ENCODE measurements at regions not wholly inside any gene's neighbourhood (a gene's known extent, or its start where the extent isn't known, plus 50 kb on each side); places are given as distances from the start of the nearest gene placed in this dataset.

DNA sequence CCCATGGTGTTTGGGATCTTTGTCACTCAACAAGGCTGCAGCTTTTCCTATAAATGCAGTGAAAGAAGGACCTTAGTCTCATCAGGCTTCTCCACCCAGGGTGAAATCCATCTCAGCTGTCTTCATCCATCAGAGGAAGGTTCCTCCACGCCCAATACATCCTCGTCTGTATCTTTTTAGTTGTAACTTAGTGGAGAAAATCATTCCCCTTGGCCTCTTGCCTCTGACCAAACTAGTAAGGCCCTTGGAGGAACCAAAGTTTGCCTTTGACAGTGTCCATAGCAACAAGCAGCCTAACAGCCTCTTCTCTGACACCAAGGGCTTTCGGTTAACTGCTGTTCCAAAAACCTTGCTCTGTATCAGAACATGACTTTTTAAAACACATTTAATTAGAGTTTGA lies 230.3 kb upstream of the ECI2 start:
- no peak for DNase-seq (ENCODE audit: low read depth)
- TF ChIP-seq, protein P1, sequence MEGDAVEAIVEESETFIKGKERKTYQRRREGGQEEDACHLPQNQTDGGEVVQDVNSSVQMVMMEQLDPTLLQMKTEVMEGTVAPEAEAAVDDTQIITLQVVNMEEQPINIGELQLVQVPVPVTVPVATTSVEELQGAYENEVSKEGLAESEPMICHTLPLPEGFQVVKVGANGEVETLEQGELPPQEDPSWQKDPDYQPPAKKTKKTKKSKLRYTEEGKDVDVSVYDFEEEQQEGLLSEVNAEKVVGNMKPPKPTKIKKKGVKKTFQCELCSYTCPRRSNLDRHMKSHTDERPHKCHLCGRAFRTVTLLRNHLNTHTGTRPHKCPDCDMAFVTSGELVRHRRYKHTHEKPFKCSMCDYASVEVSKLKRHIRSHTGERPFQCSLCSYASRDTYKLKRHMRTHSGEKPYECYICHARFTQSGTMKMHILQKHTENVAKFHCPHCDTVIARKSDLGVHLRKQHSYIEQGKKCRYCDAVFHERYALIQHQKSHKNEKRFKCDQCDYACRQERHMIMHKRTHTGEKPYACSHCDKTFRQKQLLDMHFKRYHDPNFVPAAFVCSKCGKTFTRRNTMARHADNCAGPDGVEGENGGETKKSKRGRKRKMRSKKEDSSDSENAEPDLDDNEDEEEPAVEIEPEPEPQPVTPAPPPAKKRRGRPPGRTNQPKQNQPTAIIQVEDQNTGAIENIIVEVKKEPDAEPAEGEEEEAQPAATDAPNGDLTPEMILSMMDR (IDR thresholded peaks at IDR 0.05; ENCODE audit: low read depth, low read length, missing control alignments), result no peak
- H3K4me3 ChIP-seq (ENCODE audit: low read depth, low read length), result no peak overlapping the region

DNA sequence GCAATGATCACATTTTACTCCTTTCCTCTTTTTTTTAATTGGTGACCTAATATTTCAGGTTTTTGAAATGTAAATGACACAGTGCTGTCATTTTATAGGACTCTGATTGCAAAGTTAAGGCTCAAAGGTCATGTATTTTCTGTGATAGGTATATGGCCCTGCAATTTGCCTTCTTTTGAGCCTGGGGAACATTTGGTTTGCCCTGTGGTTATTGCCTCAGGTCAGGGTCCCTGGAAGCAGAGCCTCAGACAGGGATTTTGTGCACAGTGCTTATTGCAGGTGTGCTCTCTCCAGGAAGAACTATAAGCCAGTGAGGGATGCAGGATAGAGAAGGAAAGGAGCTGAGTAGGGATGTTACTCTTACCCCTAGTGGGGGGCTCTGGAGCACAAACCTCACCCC lies 229.3 kb upstream of the ECI2 start:
- no peak overlapping the region for H3K4me3 ChIP-seq (ENCODE audit: low read depth, low read length)
- TF ChIP-seq, protein P1 (IDR thresholded peaks at IDR 0.05; ENCODE audit: low read depth, low read length, missing control alignments), result no peak
- DNase-seq (ENCODE audit: low read depth), result no peak

DNA sequence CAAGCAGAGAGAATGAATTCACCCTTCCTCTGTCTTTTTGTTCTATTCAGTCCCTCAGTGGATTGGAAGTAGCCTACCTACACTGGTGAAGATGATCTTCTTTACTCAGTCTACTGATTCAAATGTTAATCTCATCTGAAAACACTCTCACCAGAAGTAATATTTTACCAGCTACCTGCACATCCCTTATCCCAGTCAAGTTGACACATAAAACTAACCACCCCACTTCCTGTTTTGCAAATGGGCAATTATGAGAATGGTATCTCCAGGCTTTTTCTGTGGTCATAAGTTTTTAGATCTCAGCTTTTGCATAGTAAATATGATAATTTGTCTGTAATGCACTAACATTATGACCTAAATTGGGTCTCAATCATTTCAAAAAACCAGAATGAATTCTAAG lies 228.8 kb upstream of the ECI2 start:
- no peak for DNase-seq (ENCODE audit: low read depth)
- H3K4me3 ChIP-seq (ENCODE audit: low read depth, low read length), result no peak overlapping the region
- TF ChIP-seq, protein P1 (IDR thresholded peaks at IDR 0.05; ENCODE audit: low read depth, low read length, missing control alignments), result no peak

DNA sequence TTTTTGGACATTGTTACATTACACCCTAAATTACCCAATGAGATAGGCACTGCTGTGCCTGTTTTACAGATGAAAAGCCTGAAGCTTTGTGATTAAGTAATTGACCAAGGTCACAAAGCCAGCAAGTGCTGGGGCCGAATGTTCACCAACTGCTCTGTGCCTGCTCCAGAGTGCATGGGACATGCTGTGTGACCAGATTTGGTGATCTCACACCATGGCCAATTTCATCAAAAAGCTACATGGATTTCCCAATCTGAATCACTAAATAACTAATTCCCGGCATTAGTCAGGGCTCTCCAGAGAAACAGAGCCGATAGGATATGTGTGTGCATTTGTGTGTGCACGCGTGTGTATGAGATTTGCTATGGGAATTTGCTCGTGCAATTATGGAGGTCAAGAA lies 228.3 kb upstream of the ECI2 start:
- DNase-seq (ENCODE audit: low read depth), result no peak
- H3K4me3 ChIP-seq (ENCODE audit: low read depth, low read length), result no peak overlapping the region
- TF ChIP-seq, protein P1 (IDR thresholded peaks at IDR 0.05; ENCODE audit: low read depth, low read length, missing control alignments), result no peak

DNA sequence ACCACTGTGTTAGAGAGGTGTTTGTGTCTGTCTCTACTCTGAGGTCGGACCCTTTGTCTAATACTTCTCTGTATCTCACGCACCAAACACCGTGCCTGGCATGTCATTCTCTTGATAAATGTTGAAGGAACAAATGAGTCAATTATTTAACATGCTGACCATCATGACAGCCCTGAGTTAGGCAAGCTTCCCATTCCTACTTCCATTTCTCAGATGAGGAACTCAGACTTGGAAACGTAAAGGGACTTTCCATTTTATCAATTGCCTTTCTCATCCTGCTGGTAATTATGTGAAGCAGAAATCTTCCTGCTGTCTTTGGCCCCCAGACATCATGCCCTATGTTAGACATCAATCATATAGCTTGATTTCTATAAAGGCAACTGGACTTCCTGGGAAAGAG lies 227.0 kb upstream of the ECI2 start:
- H3K4me3 ChIP-seq (ENCODE audit: low read depth, low read length), result no peak overlapping the region
- no peak for DNase-seq (ENCODE audit: low read depth)
- TF ChIP-seq, protein P1 (IDR thresholded peaks at IDR 0.05; ENCODE audit: low read depth, low read length, missing control alignments), result no peak

DNA sequence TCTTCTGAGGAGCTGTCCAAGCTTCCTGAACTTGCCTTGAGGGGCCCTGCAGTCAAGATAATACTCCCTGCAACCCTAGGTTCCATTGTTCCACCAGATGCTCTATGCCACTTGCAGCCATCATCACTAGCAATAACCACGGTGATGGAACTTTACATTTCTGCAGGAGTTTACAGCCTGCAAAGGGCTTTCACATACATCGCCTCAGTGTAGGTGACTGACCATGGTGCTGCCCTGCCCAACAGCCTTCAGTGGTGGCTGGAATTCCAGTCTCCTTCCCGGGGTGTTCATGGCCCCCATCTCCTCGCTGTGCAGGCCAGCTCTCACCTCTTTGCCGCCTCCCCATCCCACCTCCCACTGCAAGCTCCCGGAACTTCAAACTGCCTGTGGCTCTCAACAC lies 225.5 kb upstream of the ECI2 start:
- TF ChIP-seq, protein P1 (IDR thresholded peaks at IDR 0.05; ENCODE audit: low read depth, low read length, missing control alignments), result no peak
- DNase-seq (ENCODE audit: low read depth), result no peak

DNA sequence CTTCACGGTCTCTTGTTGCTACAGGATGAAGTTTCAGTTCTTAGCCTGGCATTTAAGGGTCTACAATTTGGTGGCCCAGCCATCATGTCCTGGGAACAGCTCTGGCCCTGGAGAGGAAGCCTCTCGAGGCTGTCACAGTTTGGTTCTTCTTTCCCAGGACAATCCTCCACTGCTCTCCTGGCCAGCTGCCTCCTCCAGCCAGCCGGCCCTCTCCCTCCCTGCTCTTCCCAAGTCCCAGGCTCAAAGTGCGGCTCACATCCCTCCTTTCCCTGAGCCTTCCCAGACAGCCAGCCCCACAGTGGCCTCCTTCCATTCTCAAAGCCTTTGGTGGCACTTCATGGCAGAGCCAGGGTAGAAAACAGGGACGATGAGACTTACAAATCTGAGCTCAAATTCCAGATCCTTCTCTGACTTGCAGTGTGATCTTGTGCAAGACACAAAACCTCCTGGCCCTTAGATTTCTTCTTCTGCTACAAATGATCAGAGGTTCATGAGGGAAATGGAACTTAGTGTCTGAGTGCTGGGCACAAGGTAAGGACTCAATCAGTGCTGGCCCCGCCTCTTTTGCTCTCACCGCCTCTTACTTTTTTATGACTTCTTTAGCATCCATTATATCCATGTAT lies 223.8 kb upstream of the ECI2 start:
- DNase-seq (ENCODE audit: low read depth), result no peak
- no peak overlapping the region for H3K4me3 ChIP-seq (ENCODE audit: low read depth, low read length)
- TF ChIP-seq, protein P1 (IDR thresholded peaks at IDR 0.05; ENCODE audit: low read depth, low read length, missing control alignments), result no peak

More for the DNA sequence above, 225.5 kb upstream of the ECI2 start:
- no peak overlapping the region for H3K4me3 ChIP-seq (ENCODE audit: low read depth, low read length)
